Prostate gland (tissue), 2 donors: ENCODE measurements at regions not wholly inside any gene's neighbourhood (a gene's known extent, or its start where the extent isn't known, plus 50 kb on each side); places are given as distances from the start of the nearest gene placed in this dataset.

Source experiments
- CTCF ChIP-seq, 4 experiments: fragments of 200-600 bp in 2 of 4; fragments of 450-650 bp in 2 of 4; sonication (generic) in 2 of 4; IDR thresholded peaks; 1 replicate in 3 of 4; 2 replicates in 1 of 4; pipeline ENCODE4 v1.5.1; 2016 to 2019; ENCODE audit warnings: antibody characterized with exemption in 4 of 4, mild to moderate bottlenecking in 2 of 4, moderate library complexity in 2 of 4
- POLR2A ChIP-seq: fragments of 450-650 bp; IDR thresholded peaks from one replicate; pipeline ENCODE4 v1.6.1; 2016; ENCODE audit warnings: antibody characterized with exemption, mild to moderate bottlenecking

- TF ChIP-seq CTCF (IDR thresholded peaks at IDR 0.05) (no peak), POLR2A (no peak)
Observed at GRCh38 chr10:81414038-81414437, 461.0 kb upstream of the NRG3 start.
